Pulmonary artery endothelial cell (primary cell): ENCODE measurements at regions not wholly inside any gene's neighbourhood (a gene's known extent, or its start where the extent isn't known, plus 50 kb on each side); places are given as distances from the start of the nearest gene placed in this dataset.

ENCODE experiments used
- DNase-seq: peaks from one replicate; pipeline ENCODE4 v3.0.0-alpha.2; 2011; ENCODE audit warnings: low read depth, low spot score

- no peak for DNase-seq
These were observed 393.8 kb downstream of the ZNF385D start for GRCh38 chr3:21357241-21357640.

DNA sequence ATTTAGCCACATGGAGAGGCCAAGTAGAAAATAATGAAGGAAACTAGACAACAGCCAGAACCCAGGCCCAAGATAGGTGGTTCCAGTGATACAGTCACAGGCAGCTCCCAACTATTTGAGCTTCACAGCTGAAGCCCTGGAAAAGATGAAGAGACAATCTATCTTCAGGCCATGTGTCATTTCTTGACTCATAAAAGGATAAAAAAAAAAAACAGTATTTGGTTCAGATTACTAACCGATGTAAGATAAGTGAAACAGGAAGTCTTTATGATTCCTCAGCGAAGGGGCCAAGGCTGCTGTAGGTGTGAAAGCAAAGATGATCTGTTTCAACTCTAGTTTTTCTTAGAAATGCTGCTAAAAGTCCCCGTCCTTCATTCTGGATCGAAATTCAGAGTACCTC lies 394.6 kb downstream of the ZNF385D start:
- no peak for DNase-seq

- DNase-seq, result no peak
These were observed 405.5 kb downstream of the ZNF385D start for GRCh38 chr3:21345382-21345976.

GRCh38 chr3:21331857-21332256 lies 419.2 kb downstream of the ZNF385D start:
- DNase-seq, result no peak

- DNase-seq, result no peak
These were observed 419.7 kb downstream of the ZNF385D start for GRCh38 chr3:21331321-21331720.

DNA sequence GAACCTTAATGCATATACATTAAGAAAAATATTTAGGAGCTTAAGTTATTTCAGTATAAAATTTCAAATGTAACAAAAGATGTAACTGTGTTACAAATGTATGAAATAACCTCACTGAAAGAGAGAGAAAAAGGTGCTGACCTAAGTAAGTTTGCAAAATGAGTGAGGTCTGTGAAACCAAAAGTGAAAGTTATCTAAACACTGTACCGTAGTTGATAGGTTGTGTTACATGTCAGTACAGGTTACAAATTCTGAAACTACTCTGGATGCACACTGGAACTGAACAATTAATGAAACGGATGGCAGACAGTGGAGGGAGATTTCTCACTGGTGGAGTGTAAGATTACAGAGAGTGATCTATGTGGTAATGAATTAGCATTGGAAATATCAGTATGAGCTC lies 420.7 kb downstream of the ZNF385D start:
- no peak for DNase-seq

DNA sequence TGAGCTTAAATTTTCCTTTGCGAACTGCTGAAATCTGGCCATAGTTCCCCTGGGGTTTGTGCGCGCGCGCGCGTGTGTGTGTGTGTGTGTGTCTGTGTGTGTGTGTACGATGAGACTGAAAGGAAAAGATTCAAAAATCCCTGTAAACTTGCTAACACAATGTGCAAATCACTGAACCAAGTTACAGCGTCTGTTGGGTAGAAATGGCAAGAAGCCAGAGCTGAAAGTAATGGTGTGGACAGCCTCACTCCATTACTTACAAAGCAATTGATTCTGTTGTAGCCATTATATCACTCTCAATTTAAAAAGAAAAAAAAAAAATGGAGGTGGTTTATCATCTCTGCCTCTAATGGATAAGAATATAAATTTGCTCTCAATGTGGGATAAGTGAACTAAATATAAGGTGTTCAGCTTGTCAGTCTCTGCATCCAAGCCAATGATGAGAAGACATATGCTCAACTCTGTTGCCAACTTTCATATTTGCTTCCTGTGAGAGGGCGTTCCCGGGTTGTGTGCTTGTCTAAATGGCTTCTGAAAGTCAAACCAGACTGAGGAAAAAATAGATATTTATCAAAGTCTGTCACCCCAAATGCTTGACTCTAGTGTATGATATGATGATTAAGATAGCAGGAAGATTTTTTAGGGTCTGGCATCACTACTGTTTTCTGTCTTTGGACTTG lies 422.2 kb downstream of the ZNF385D start:
- no peak for DNase-seq

DNA sequence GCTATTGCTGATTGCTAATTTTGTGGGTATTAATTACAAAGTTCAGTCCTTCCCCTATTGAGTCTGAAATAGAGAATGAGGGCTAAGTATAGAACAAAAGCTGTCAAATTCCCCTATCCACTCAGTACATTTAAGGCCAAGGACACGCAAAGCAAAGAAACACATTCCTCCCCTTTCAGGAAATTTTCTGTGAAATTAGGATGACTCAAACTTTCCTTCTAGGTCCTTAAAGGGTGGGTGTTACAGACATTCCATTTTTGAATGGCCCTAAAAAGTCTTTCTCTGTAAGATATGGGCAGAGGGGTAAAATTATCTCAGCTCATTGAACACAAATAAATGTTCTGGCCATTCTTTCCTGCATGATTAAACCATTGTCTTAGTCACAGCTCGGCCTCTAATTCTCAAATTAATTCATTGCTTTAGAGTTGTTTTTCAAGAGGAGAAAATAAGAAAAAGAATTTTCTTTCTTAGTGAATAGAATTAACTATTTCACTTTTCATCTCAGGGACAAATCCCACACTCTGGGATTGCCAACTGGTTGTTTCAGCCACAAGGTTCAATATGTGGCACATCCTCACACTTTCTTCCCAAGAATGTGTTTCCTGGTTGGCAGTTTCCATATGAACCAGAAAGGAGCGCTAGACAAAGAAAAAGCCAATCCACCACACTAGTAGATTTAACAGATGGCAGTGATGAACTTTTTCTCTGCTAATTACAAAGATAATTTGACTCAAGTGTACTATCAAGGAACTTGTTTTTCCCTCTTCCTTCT lies 424.1 kb downstream of the ZNF385D start:
- no peak for DNase-seq

DNA sequence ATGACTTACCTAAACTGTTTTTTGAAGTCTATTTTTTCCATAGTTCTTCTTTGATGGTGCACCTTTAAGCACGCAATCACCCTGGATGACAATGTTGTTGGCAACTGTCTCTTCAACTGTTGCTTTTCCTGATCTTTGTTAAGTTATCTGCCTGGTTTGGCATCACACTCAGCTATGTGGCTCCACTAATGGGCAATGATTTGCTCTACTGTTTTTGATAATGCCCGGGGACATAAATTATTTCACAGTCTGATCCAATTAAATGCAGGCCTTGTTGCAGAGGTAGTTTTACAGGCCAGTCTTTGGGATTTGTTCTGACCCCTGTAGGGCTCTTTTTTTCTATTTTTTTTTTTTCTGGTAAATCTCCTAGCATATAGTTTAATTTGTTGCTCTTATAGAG lies 436.3 kb downstream of the ZNF385D start:
- no peak for DNase-seq

- DNase-seq, result no peak
These were observed 440.1 kb downstream of the ZNF385D start for GRCh38 chr3:21310891-21311290.

DNA sequence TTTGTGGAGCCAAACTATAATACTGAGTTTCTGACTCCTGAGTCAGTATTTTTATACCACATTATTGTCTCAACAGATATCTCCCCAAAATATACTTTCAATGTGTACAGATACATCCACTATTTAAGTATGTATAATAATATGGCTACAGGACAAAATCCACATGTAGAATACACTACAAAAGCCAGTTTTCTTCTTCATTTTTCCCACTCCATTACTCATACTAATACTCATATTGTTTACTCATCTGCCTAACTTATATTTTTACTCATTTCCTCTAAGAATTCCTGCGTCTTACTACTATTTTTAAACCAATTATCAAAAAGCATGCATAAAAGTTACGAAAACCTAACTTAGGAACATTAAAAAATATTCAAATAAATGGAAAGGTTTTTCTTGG lies 440.8 kb downstream of the ZNF385D start:
- no peak for DNase-seq

GRCh38 chr3:21297304-21297703 lies 453.7 kb downstream of the ZNF385D start:
- no peak for DNase-seq

- DNase-seq, result no peak
These were observed 456.2 kb downstream of the ZNF385D start for GRCh38 chr3:21294768-21295167.

GRCh38 chr3:21292971-21293370 lies 458.0 kb downstream of the ZNF385D start:
- DNase-seq, result no peak

GRCh38 chr3:21290557-21290956 lies 460.5 kb downstream of the ZNF385D start:
- no peak for DNase-seq

DNA sequence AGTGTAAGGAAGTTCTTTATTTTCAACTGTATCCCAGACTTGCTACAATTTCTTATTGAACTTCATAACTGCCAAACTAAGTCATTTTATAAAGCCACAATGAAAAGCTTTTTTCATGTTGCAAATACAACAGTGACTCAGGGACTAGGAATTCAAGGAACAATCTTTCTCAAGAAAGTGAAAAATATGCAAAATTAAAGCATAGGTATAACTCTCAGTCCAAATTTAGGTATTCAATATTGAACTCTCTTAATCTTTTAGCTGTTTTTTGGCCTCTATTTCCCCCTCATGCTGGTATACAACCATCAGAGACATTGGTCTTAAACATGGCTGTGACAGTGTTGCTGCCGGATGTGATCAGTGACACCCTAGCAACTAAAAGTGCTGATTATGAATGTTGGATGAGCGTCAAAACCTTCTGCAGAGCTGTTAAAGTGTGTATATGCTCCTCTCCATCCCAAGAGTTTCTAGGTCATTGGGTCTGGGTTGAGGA lies 476.9 kb downstream of the ZNF385D start:
- no peak for DNase-seq

GRCh38 chr3:21273259-21274025 lies 477.6 kb downstream of the ZNF385D start:
- no peak for DNase-seq

DNA sequence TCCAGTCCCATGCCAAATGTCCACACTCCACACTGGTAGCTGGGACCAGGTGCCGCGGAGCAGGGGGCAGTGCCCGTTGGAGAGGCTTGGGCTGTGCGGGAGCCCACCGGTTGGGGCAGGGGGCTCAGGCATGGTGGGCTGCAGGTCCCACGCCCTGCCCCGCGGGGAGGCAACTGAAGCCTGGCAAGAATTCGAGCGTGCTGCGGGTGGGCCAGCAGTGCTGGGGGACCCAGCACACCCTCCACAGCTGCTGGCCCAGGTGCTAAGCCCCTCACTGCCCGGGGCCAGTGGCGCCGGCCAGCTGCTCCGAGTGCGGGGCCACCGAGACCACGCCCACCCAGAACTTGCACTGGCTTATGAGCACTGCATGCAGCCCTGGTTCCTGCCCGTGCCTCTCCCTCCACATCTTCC lies 479.4 kb downstream of the ZNF385D start:
- DNase-seq, result no peak

- no peak for DNase-seq
These were observed 481.1 kb downstream of the ZNF385D start for GRCh38 chr3:21269882-21270281.

- no peak for DNase-seq
These were observed 490.5 kb downstream of the ZNF385D start for GRCh38 chr3:21260507-21260906.

DNA sequence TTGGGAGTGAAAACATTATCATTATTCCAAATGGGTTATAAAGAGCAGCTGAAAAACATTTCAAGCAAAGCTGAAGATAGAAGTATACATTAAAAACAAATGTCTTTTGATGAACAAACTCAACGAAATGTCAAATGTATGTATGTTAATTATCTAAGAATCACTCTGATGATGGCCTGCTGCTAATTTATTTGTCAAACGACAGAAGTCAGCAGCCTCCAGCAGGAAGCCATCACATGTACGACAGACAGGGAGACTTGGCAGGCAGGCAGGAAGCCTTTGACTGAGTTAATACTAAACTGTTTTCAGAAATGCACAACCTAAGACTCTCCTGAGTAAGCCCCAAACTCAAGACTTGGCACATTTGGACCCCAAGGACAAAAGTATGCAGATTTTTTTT lies 491.1 kb downstream of the ZNF385D start:
- no peak for DNase-seq

GRCh38 chr3:21256932-21257331 lies 494.1 kb downstream of the ZNF385D start:
- DNase-seq, result no peak
